ENCODE measurements at regions not wholly inside any gene's neighbourhood (a gene's known extent, or its start where the extent isn't known, plus 50 kb on each side); places are given as distances from the start of the nearest gene placed in this dataset.

- TF ChIP-seq, protein P1, sequence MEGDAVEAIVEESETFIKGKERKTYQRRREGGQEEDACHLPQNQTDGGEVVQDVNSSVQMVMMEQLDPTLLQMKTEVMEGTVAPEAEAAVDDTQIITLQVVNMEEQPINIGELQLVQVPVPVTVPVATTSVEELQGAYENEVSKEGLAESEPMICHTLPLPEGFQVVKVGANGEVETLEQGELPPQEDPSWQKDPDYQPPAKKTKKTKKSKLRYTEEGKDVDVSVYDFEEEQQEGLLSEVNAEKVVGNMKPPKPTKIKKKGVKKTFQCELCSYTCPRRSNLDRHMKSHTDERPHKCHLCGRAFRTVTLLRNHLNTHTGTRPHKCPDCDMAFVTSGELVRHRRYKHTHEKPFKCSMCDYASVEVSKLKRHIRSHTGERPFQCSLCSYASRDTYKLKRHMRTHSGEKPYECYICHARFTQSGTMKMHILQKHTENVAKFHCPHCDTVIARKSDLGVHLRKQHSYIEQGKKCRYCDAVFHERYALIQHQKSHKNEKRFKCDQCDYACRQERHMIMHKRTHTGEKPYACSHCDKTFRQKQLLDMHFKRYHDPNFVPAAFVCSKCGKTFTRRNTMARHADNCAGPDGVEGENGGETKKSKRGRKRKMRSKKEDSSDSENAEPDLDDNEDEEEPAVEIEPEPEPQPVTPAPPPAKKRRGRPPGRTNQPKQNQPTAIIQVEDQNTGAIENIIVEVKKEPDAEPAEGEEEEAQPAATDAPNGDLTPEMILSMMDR (conservative IDR thresholded peaks at IDR 0.05; ENCODE audit: low read depth in 2 of 2), result no peak
- TF ChIP-seq POLR2AphosphoS5 (IDR thresholded peaks at IDR 0.05; ENCODE audit: low read depth), result no peak
- TF ChIP-seq EZH2phosphoT487 (IDR thresholded peaks at IDR 0.05; ENCODE audit: unreplicated experiment), result no peak
These were observed 112.3 kb upstream of the SOX21 start for GRCh38 chr13:94824601-94825000.
